Loucy (cell line): ENCODE measurements at regions not wholly inside any gene's neighbourhood (a gene's known extent, or its start where the extent isn't known, plus 50 kb on each side); places are given as distances from the start of the nearest gene placed in this dataset.

ENCODE experiments used
- H2AFZ ChIP-seq: fragments of 200-600 bp; sonication (generic); 2 replicates; pipeline ENCODE4 v1.6.0; 2016; ENCODE audit warnings: antibody characterized with exemption, mild to moderate bottlenecking, low read length, moderate library complexity
- H3F3A ChIP-seq: fragments of 200-600 bp; 2 replicates; pipeline ENCODE4 v1.6.0; 2016; ENCODE audit warnings: antibody characterized with exemption, low read depth, mild to moderate bottlenecking
- H3K27me3 ChIP-seq: fragments of 200-600 bp; sonication (generic); 2 replicates; pipeline ENCODE4 v1.6.1; 2014; ENCODE audit warnings: low read length, mild to moderate bottlenecking; ENCODE audit not compliant: insufficient read depth, poor library complexity, severe bottlenecking
- H3K36me3 ChIP-seq: fragments of 200-600 bp; sonication (generic); 2 replicates; pipeline ENCODE4 v1.6.1; 2016; ENCODE audit warnings: low read length; ENCODE audit not compliant: insufficient read depth
- H3K4me1 ChIP-seq: fragments of 200-600 bp; sonication (generic); 2 replicates; pipeline ENCODE4 v1.5.1; 2014; ENCODE audit warnings: low read length, mild to moderate bottlenecking; ENCODE audit not compliant: insufficient read depth, poor library complexity, severe bottlenecking
- H3K4me2 ChIP-seq: fragments of 200-600 bp; sonication (generic); 2 replicates; pipeline ENCODE4 v1.6.0; 2014; ENCODE audit warnings: antibody characterized with exemption, low read length, low read depth, mild to moderate bottlenecking; ENCODE audit not compliant: poor library complexity, severe bottlenecking
- H3K4me3 ChIP-seq: fragments of 200-600 bp; sonication (generic); 2 replicates; pipeline ENCODE4 v1.5.1; 2014; ENCODE audit warnings: low read length, mild to moderate bottlenecking, mixed read lengths; ENCODE audit not compliant: poor library complexity, severe bottlenecking
- H3K79me2 ChIP-seq: fragments of 200-600 bp; sonication (generic); 2 replicates; pipeline ENCODE4 v1.6.1; 2014; ENCODE audit warnings: low read length; ENCODE audit not compliant: insufficient read depth
- H3K9ac ChIP-seq: fragments of 200-600 bp; sonication (generic); 2 replicates; pipeline ENCODE4 v1.6.0; 2014; ENCODE audit warnings: mild to moderate bottlenecking, low read depth, low read length, moderate library complexity; ENCODE audit not compliant: poor library complexity, severe bottlenecking
- H3K9me2 ChIP-seq: fragments of 200-600 bp; sonication (generic); replicated peaks from 2 replicates; pipeline ENCODE4 v1.6.1; 2016; ENCODE audit warnings: low read depth, low read length, mixed read lengths
- H3K9me3 ChIP-seq: fragments of 200-600 bp; sonication (generic); 2 replicates; pipeline ENCODE4 v1.6.1; 2014; ENCODE audit warnings: mild to moderate bottlenecking, antibody characterized with exemption, low read length, low read depth; ENCODE audit not compliant: insufficient read depth
- H4K20me1 ChIP-seq: fragments of 200-600 bp; sonication (generic); 2 replicates; pipeline ENCODE4 v1.6.0; 2014; ENCODE audit warnings: antibody characterized with exemption, low read length, mild to moderate bottlenecking; ENCODE audit not compliant: insufficient read depth, poor library complexity, severe bottlenecking
- EZH2phosphoT487 ChIP-seq: fragments of 200-600 bp; IDR thresholded peaks from 2 replicates; pipeline ENCODE4 v1.6.1; 2018; ENCODE audit warnings: antibody characterized with exemption, mild to moderate bottlenecking, moderate library complexity, borderline replicate concordance
- TF ChIP-seq, protein P1 (sequence below): fragments of 200-600 bp; sonication (generic); conservative IDR thresholded peaks from 2 replicates; pipeline ENCODE4 v1.5.1; 2014; ENCODE audit warnings: mild to moderate bottlenecking, antibody characterized with exemption, low read length

DNA sequence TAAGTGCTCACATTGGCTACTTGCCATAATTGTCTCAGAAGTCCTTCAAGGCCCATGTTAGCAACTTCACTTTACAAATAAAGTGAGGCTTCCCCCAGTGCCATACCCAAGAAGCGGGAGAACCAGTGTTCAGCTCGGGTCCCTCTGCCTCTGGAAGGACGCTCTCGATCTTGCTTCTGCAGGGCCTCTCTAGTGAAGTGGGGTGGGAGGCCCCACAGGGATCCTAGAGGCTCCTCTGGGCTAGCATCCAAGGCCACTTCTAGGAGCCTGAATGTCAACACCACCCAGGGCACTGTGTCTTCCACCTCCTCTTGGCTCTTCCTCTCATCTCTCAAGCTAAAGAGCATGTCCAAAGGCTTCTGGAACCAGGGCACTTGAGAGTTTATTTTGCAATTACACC is 282.5 kb downstream of the GADD45G start:
- H2AFZ ChIP-seq = no peak overlapping the region
- no peaks in the 10 kb centered on the region for H3K36me3 ChIP-seq
- TF ChIP-seq EZH2phosphoT487 = no peak
- TF ChIP-seq, protein P1, sequence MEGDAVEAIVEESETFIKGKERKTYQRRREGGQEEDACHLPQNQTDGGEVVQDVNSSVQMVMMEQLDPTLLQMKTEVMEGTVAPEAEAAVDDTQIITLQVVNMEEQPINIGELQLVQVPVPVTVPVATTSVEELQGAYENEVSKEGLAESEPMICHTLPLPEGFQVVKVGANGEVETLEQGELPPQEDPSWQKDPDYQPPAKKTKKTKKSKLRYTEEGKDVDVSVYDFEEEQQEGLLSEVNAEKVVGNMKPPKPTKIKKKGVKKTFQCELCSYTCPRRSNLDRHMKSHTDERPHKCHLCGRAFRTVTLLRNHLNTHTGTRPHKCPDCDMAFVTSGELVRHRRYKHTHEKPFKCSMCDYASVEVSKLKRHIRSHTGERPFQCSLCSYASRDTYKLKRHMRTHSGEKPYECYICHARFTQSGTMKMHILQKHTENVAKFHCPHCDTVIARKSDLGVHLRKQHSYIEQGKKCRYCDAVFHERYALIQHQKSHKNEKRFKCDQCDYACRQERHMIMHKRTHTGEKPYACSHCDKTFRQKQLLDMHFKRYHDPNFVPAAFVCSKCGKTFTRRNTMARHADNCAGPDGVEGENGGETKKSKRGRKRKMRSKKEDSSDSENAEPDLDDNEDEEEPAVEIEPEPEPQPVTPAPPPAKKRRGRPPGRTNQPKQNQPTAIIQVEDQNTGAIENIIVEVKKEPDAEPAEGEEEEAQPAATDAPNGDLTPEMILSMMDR = no peak
- H4K20me1 ChIP-seq = no peaks in the 10 kb centered on the region
- no peaks in the 10 kb centered on the region for H3K9me3 ChIP-seq
- H3K4me3 ChIP-seq = no peak overlapping the region
- no peak overlapping the region for H3K9ac ChIP-seq
- H3K4me1 ChIP-seq = no peaks in the 10 kb centered on the region
- H3K79me2 ChIP-seq = no peaks in the 10 kb centered on the region
- H3F3A ChIP-seq = no peaks in the 10 kb centered on the region
- H3K27me3 ChIP-seq = no peaks in the 10 kb centered on the region
- no peak overlapping the region for H3K4me2 ChIP-seq
- H3K9me2 ChIP-seq = no peaks in the 10 kb centered on the region

DNA sequence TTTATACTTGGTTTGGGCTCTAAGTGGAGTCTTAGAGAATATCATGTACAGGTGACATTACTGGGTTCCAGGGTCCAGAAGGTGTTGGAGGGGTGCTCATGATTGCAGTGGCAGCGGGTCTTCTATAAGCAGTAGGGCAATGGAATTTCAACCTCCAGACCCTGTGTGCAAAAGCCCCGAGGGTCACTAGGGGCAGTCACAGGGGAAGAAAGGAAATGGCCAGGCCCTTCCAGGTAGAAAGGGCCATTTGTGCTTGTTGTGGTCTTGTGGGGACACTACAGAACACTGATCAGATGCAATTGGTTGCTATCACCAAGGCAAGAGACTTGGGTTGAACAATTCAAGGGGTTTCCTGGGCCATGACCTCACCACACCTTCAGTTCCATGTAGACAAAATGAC is 283.4 kb downstream of the GADD45G start:
- Histone ChIP-seq H3K4me2 (no peak overlapping the region), H2AFZ (no peak overlapping the region), H3K9ac (no peak overlapping the region), H3K27me3 (no peaks in the 10 kb centered on the region), H3F3A (no peaks in the 10 kb centered on the region), H3K36me3 (no peaks in the 10 kb centered on the region), H3K4me3 (no peak overlapping the region), H4K20me1 (no peaks in the 10 kb centered on the region), H3K79me2 (no peaks in the 10 kb centered on the region), H3K9me2 (no peaks in the 10 kb centered on the region), H3K9me3 (no peaks in the 10 kb centered on the region), H3K4me1 (no peaks in the 10 kb centered on the region)
- TF ChIP-seq, protein P1 = no peak
- no peak for TF ChIP-seq EZH2phosphoT487

DNA sequence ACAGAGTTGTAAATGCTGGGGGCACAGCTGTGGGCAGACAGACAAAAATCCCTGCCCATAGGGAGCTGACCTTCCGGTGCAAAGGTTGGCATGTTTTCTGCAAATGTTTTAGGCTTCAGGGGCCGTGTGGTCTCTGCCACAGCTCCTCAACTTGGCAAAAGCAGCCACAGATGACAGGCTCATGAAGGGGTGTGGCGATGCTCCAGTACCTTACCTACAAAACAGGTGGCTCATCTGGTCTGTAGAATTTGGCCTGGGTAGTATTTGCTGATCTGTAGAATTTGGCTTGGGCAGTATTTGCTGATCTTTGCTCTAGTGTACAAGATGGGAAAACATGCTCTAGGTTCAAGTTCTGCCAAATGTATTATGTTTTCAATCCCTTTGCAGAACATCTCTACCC is 283.9 kb downstream of the GADD45G start:
- Histone ChIP-seq H3K36me3 (no peaks in the 10 kb centered on the region), H3K4me1 (no peaks in the 10 kb centered on the region), H2AFZ (no peak overlapping the region), H3F3A (no peaks in the 10 kb centered on the region), H4K20me1 (no peaks in the 10 kb centered on the region), H3K9me3 (no peaks in the 10 kb centered on the region), H3K79me2 (no peaks in the 10 kb centered on the region), H3K4me2 (no peak overlapping the region), H3K9ac (no peak overlapping the region), H3K27me3 (no peaks in the 10 kb centered on the region), H3K9me2 (no peaks in the 10 kb centered on the region), H3K4me3 (no peak overlapping the region)
- TF ChIP-seq, protein P1 = no peak
- no peak for TF ChIP-seq EZH2phosphoT487
